Breast epithelium (tissue), 3 donors: ENCODE measurements at regions not wholly inside any gene's neighbourhood (a gene's known extent, or its start where the extent isn't known, plus 50 kb on each side); places are given as distances from the start of the nearest gene placed in this dataset.

Experiments
- POLR2A ChIP-seq: fragments of 450-650 bp; IDR thresholded peaks from one replicate; pipeline ENCODE4 v1.6.1; 2016; ENCODE audit warnings: antibody characterized with exemption, mild to moderate bottlenecking, moderate library complexity
- POLR2AphosphoS5 ChIP-seq, 3 donors: sonication (generic); formaldehyde crosslinking; IDR thresholded peaks; one replicate each; pipeline ENCODE4 v1.6.1; 2017; ENCODE audit warnings: antibody characterized with exemption in 3 of 3
- TF ChIP-seq, protein P1 (sequence below), 3 donors: fragments of 450-650 bp; IDR thresholded peaks; one replicate each; pipeline ENCODE4 v1.5.1; 2016 to 2017; ENCODE audit warnings: antibody characterized with exemption in 3 of 3, mild to moderate bottlenecking in 3 of 3, moderate library complexity in 3 of 3

DNA sequence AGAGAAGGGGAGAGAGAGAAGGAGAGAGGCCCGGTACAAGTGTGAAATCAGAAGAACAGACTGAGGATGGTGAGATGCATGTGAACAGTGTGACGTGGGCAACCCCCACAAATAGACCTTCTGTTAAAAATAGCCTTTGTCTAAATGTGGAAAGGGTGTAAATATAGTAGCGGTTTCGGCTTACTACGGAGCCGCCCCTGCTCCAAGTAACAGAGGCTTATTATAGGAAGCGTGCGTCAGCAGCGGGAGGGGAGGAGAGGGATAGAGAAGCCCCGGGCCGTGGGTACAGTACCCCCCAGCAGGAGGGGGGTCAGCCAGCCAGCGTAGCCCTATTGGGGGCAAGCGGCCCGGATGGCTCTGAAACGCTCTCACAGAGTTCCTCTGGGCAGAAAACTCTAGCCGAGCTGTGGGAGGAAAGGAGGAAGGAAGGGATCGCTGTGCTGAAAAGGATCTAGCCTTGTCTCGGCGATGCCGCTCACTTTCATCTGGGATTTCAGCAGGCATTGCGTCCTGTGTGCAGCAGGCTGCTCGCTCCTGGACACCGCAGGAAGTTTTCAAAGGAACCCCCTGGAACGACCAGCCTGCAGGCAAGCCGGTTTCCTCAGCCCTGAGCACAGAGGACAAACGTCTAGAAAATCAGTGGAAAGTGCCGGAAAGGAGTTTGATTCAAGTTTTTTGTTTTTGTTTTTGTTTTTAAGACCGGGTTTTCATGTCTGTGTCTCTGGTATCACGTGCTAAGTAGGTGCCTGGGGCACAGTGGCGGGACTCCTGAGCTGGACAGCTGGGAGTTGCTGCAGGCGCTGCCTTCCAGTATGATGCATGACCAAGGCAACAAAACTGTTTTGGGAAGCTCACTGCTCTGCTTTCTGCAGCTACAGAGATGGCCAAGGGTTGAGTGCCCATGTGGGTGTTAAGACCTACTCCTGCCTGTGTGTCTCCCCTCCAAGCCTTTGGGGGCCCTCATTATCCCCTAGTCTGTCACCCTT lies 146.6 kb downstream of the SEC61B start:
- TF ChIP-seq POLR2A: no peak
- TF ChIP-seq, protein P1, sequence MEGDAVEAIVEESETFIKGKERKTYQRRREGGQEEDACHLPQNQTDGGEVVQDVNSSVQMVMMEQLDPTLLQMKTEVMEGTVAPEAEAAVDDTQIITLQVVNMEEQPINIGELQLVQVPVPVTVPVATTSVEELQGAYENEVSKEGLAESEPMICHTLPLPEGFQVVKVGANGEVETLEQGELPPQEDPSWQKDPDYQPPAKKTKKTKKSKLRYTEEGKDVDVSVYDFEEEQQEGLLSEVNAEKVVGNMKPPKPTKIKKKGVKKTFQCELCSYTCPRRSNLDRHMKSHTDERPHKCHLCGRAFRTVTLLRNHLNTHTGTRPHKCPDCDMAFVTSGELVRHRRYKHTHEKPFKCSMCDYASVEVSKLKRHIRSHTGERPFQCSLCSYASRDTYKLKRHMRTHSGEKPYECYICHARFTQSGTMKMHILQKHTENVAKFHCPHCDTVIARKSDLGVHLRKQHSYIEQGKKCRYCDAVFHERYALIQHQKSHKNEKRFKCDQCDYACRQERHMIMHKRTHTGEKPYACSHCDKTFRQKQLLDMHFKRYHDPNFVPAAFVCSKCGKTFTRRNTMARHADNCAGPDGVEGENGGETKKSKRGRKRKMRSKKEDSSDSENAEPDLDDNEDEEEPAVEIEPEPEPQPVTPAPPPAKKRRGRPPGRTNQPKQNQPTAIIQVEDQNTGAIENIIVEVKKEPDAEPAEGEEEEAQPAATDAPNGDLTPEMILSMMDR (IDR thresholded peaks at IDR 0.05): no peak
- TF ChIP-seq POLR2AphosphoS5 (IDR thresholded peaks at IDR 0.05): no peak
